ENCODE measurements at regions not wholly inside any gene's neighbourhood (a gene's known extent, or its start where the extent isn't known, plus 50 kb on each side); places are given as distances from the start of the nearest gene placed in this dataset.

GRCh38 chr13:85241060-85241459 is 558.2 kb downstream of the SLITRK6 start:
- Histone ChIP-seq H3K27ac (ENCODE audit: low read depth, low read length) (no peak overlapping the region), H3K9me2 (ENCODE audit: insufficient read depth) (no peaks in the 10 kb centered on the region), H3K36me3 (ENCODE audit: control insufficient read depth in 1 of 2, insufficient read depth in 2 of 2, low read length in 2 of 2) (no peaks in the 10 kb centered on the region), H3K9ac (ENCODE audit: low read length) (no peak overlapping the region), H3K4me3 (replicated peaks in 1 of 2; ENCODE audit: low read depth in 1 of 2, low read length in 2 of 2) (no peak overlapping the region), H3K4me1 (ENCODE audit: control insufficient read depth in 1 of 2, insufficient read depth in 2 of 2, low read length in 2 of 2) (peaks cover 3 to 12% of the 10 kb centered on the region in 2 experiments; a peak in 3 of 4 replicates), H4K20me1 (ENCODE audit: insufficient read depth) (no peaks in the 10 kb centered on the region), H2AFZ (ENCODE audit: low read depth, low read length, poor library complexity, severe bottlenecking) (peak overlapping the region; percentile 21), H3K79me2 (ENCODE audit: insufficient read depth, low read length) (no peaks in the 10 kb centered on the region), H3K27me3 (ENCODE audit: insufficient read depth, low read length) (no peaks in the 10 kb centered on the region), H3K4me2 (ENCODE audit: low read length) (no peak overlapping the region), H3K9me3 (ENCODE audit: control insufficient read depth in 1 of 2, insufficient read depth in 1 of 2, low read depth in 1 of 2, low read length in 2 of 2) (no peaks in the 10 kb centered on the region)
- no TSS peak for BruUV-seq (replicated peaks)
- ChIA-PET RAD21 (ENCODE audit: low non-redundant PET in 1 of 2, low total read pairs in 2 of 2, uncharacterized antibody in 2 of 2, unreplicated experiment in 2 of 2) (no interaction called here), POLR2A (no interaction called here), CTCF (no interaction called here)
- 0 out of 2 replicates have a peak, but pooled peaks have one; percentile 32 for ATAC-seq
- intact Hi-C loops (cut with micrococcal nuclease), result no loop called here
- no peak for TF ChIP-seq RAD21 (IDR thresholded peaks at IDR 0.05; ENCODE audit: low read depth)
- no peak for TF ChIP-seq EGR1 (IDR thresholded peaks at IDR 0.05; ENCODE audit: low read depth)
- no peak for TF ChIP-seq ZNF274 (IDR thresholded peaks at IDR 0.05; ENCODE audit: low read depth, low read length)
- TF ChIP-seq CBX3 (IDR thresholded peaks at IDR 0.05; ENCODE audit: low read depth), result no peak
- TF ChIP-seq TCF7L2 (IDR thresholded peaks at IDR 0.05; ENCODE audit: borderline replicate concordance, extremely low read depth, insufficient read depth, insufficient read length), result no peak
- TF ChIP-seq REST (IDR thresholded peaks at IDR 0.05; ENCODE audit: low read depth), result no peak
- DNase-seq (ENCODE audit: low read depth, low spot score), result peak; percentile 10

DNA sequence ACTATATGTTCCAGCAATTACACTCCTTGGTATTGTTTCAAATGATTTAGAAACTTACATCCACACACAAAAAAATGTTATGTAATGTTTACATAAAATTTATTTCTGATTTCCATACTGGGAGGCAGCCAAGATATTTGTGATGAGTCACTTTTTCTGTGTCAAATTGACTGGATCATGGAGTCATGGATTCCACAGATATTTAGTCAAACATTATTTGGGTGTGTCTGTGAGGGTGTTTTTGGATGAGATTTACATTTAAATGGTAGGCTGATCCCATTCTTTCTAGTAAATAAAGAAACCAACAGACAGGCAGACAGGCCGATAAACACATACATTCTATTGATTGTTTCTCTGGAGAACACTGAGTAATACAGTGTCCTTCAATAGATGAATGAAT is 562.8 kb downstream of the SLITRK6 start:
- no peaks in the 10 kb centered on the region for H3K9me3 ChIP-seq (ENCODE audit: control insufficient read depth in 1 of 2, insufficient read depth in 1 of 2, low read depth in 1 of 2, low read length in 2 of 2)
- intact Hi-C loops (cut with micrococcal nuclease), result no loop called here
- POLR2A ChIA-PET, result no interaction called here
- BruUV-seq (replicated peaks), result no TSS peak
- H3K4me1 ChIP-seq (ENCODE audit: control insufficient read depth in 1 of 2, insufficient read depth in 2 of 2, low read length in 2 of 2), result peaks cover 3 to 12% of the 10 kb centered on the region in 2 experiments; a peak in 3 of 4 replicates
- no peaks in the 10 kb centered on the region for H3K27me3 ChIP-seq (ENCODE audit: insufficient read depth, low read length)
- no peak overlapping the region for H3K27ac ChIP-seq (ENCODE audit: low read depth, low read length)
- ATAC-seq (no peak), DNase-seq (ENCODE audit: low read depth, low spot score) (no peak)
- TF ChIP-seq CTCF (IDR thresholded peaks at IDR 0.05 in 2 of 3, conservative IDR thresholded peaks at IDR 0.05 in 1 of 3; ENCODE audit: borderline replicate concordance in 1 of 3, insufficient read depth in 1 of 3, low read depth in 2 of 3, low read length in 2 of 3) (no peak), FOSL1 (IDR thresholded peaks at IDR 0.05; ENCODE audit: low read depth) (peak; percentile 36; the same call in 1 of the 2 replicates), JUND (IDR thresholded peaks at IDR 0.05) (0 out of 2 replicates have a peak, but pooled peaks have one; percentile 19)
- no peak overlapping the region for H3K4me3 ChIP-seq (replicated peaks in 1 of 2; ENCODE audit: low read depth in 1 of 2, low read length in 2 of 2)
- H3K9me2 ChIP-seq (ENCODE audit: insufficient read depth), result no peaks in the 10 kb centered on the region
- H2AFZ ChIP-seq (ENCODE audit: low read depth, low read length, poor library complexity, severe bottlenecking), result peak overlapping the region; percentile 6
- no peaks in the 10 kb centered on the region for H3K79me2 ChIP-seq (ENCODE audit: insufficient read depth, low read length)
- H3K4me2 ChIP-seq (ENCODE audit: low read length), result no peak overlapping the region
- RAD21 ChIA-PET (ENCODE audit: low non-redundant PET in 1 of 2, low total read pairs in 2 of 2, uncharacterized antibody in 2 of 2, unreplicated experiment in 2 of 2), result no interaction called here
- H3K36me3 ChIP-seq (ENCODE audit: control insufficient read depth in 1 of 2, insufficient read depth in 2 of 2, low read length in 2 of 2), result no peaks in the 10 kb centered on the region
- no peak overlapping the region for H3K9ac ChIP-seq (ENCODE audit: low read length)
- CTCF ChIA-PET, result no interaction called here
- H4K20me1 ChIP-seq (ENCODE audit: insufficient read depth), result no peaks in the 10 kb centered on the region

All from HCT116 (cell line).